ENCODE measurements at regions not wholly inside any gene's neighbourhood (a gene's known extent, or its start where the extent isn't known, plus 50 kb on each side); places are given as distances from the start of the nearest gene placed in this dataset.

- in situ Hi-C loops (cut with MboI; ENCODE audit: low sequenced_read_pairs) (no loop called here), dilution Hi-C loops (cut with HindIII; ENCODE audit: low sequenced_read_pairs, unreplicated experiment) (no loop called here), intact Hi-C loops (cut with micrococcal nuclease) (no loop called here)
- Histone ChIP-seq H3K18ac (ENCODE audit: low read depth, low read length) (no peak overlapping the region), H3K4me1 (ENCODE audit: control insufficient read depth, insufficient read depth, low read length) (no peaks in the 10 kb centered on the region), H3K4me2 (ENCODE audit: low read depth, low read length) (peak overlapping the region; percentile 66; the same call in 1 of the 2 replicates), H3K79me1 (ENCODE audit: low read depth in 1 of 2, low read length in 2 of 2) (no peaks in the 10 kb centered on the region), H3K56ac (ENCODE audit: extremely low read depth, insufficient read depth, low read length) (no peak overlapping the region), H4K5ac (ENCODE audit: low read depth, low read length) (no peak overlapping the region), H3K14ac (replicated peaks; ENCODE audit: low read depth, low read length) (no peak overlapping the region), H3K9me1 (ENCODE audit: insufficient read depth, low read length) (no peaks in the 10 kb centered on the region), H2BK15ac (ENCODE audit: low read depth, low read length) (no peak overlapping the region), H3K4me3 (ENCODE audit: insufficient read depth, low read depth, low read length) (no peak overlapping the region), H2BK20ac (ENCODE audit: low read depth, low read length) (no peak overlapping the region), H2BK120ac (ENCODE audit: low read depth, low read length) (no peak overlapping the region), H3K36me3 (ENCODE audit: control insufficient read depth, insufficient read depth, low read length) (no peaks in the 10 kb centered on the region), H2AK9ac (replicated peaks; ENCODE audit: low read depth, low read length, poor library complexity) (no peak overlapping the region), H4K91ac (ENCODE audit: insufficient read depth, low read depth, low read length) (no peak overlapping the region), H2BK5ac (ENCODE audit: low read depth, low read length, poor library complexity, severe bottlenecking) (no peak overlapping the region), H2AK5ac (ENCODE audit: low read depth, low read length) (no peak overlapping the region), H3K9me3 (ENCODE audit: control insufficient read depth, insufficient read depth, low read length) (no peaks in the 10 kb centered on the region), H4K20me1 (ENCODE audit: insufficient read depth, low read length) (no peaks in the 10 kb centered on the region), H2AFZ (replicated peaks; ENCODE audit: low read length, poor library complexity) (no peak overlapping the region), H3K9ac (ENCODE audit: low read depth, low read length) (no peak overlapping the region), H3K23ac (ENCODE audit: low read depth, low read length) (no peak overlapping the region), H3K4ac (ENCODE audit: low read depth, low read length) (no peak overlapping the region), H4K8ac (ENCODE audit: low read depth in 2 of 2, low read length in 2 of 2) (no peak overlapping the region), H3K27me3 (ENCODE audit: control insufficient read depth, insufficient read depth, low read length) (peaks cover 29% of the 10 kb centered on the region), H3K27ac (ENCODE audit: insufficient read depth, low read length) (no peak overlapping the region)
- ChIA-PET CTCF (no interaction called here), POLR2A (ENCODE audit: unreplicated experiment) (no interaction called here)
- no TSS peak for BruUV-seq (replicated peaks)
- WGBS, 2 experiments (ENCODE audit: extremely low coverage in 2 of 2, insufficient read length in 1 of 2), result 8% methylated on average over 14 of the region's 53 CpGs; no CpG with 5 or more reads in 1 of the 2 experiments
- TF ChIP-seq RFX5 (IDR thresholded peaks at IDR 0.05; ENCODE audit: low read depth, low read length), result no peak
- TF ChIP-seq FOS (IDR thresholded peaks at IDR 0.05; ENCODE audit: low read depth, low read length), result no peak
- no peak for TF ChIP-seq NFE2L2 (IDR thresholded peaks at IDR 0.05; ENCODE audit: low read depth, low read length)
- TF ChIP-seq RCOR1 (IDR thresholded peaks at IDR 0.05; ENCODE audit: insufficient replicate concordance, low read length), result no peak
- TF ChIP-seq SMC3 (IDR thresholded peaks at IDR 0.05; ENCODE audit: low read depth, low read length), result no peak
- TF ChIP-seq BHLHE40 (IDR thresholded peaks at IDR 0.05; ENCODE audit: low read depth, low read length), result no peak
- TF ChIP-seq CHD1 (IDR thresholded peaks at IDR 0.05; ENCODE audit: low read depth, low read length), result no peak
- ATAC-seq (ENCODE audit: low read depth) (no peak), DNase-seq (no peak)
These were observed 219.8 kb upstream of the TOPAZ1 start for GRCh38 chr3:44021651-44022594.

All from IMR-90 (cell line).